ENCODE measurements at regions not wholly inside any gene's neighbourhood (a gene's known extent, or its start where the extent isn't known, plus 50 kb on each side); places are given as distances from the start of the nearest gene placed in this dataset.
"Not testable (repeated sequence)": the region's sequence is repeated elsewhere in the genome, so short reads cannot be mapped to it uniquely, and the experiment has no call there.

DNA sequence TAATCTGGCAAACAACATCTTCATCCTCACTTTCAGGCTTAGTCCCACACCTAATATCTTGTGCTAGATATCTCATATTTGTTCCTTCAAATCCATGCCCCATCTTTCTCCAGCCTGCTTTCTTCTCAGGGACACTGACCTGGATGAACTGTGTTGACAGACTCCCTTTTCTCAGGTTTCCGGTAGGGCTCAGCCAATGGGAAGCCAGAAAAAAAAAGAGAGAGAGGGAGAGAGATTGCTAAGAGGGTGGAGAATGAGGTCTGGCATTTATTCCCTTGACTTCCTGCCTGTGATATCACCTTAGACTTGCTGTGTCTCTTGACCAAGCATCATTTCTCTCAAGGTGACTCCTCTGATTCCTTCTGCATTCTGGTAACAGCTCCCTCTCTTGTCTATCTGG, 145.6 kb upstream of the ABI3BP start:
- no peak for DNase-seq (ENCODE audit: low read depth)

GRCh38 chr3:101134331-101134730, 141.1 kb upstream of the ABI3BP start:
- no peak for DNase-seq (ENCODE audit: low read depth)

GRCh38 chr3:101133652-101134051, 140.4 kb upstream of the ABI3BP start:
- no peak for DNase-seq (ENCODE audit: low read depth)

DNA sequence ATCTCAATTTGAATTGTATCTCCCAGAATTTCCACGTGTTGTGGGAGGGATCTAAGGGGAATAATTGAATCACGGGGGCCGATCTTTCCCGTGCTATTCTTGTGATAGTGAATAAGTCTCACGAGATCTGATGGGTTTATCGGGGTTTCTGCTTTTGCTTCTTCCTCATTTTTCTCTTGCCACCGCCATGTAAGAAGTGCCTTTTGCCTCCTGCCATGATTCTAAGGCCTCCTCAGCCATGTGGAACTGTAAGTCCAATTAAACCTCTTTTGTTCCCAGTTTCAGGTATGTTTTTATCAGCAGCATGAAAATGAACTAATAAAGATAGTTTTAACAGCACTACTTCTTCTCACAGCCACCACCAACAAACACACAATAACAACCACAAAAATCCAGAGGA, 140.0 kb upstream of the ABI3BP start:
- DNase-seq (ENCODE audit: low read depth) = not testable (repeated sequence)

DNA sequence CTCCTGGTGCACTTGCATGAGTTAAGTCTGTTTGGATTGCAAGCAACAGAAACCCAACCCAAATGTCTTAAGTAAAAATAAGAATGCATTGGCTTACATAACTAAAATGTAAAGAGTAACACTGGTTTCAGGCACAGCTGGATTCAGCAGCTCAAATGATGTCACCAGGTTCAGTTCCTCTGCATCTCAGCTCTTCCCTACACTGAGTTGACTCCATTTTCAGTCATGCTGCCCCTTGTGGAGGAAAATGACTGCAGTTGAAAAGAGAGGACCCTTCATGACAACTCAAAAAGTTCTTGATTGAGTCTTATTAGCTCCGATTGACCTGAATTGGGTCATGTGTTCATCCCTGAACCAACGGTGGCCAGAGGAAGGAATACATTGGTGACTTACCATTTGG, 138.5 kb upstream of the ABI3BP start:
- DNase-seq (ENCODE audit: low read depth) = no peak

GRCh38 chr3:101128786-101129185, 135.6 kb upstream of the ABI3BP start:
- DNase-seq (ENCODE audit: low read depth) = no peak

DNA sequence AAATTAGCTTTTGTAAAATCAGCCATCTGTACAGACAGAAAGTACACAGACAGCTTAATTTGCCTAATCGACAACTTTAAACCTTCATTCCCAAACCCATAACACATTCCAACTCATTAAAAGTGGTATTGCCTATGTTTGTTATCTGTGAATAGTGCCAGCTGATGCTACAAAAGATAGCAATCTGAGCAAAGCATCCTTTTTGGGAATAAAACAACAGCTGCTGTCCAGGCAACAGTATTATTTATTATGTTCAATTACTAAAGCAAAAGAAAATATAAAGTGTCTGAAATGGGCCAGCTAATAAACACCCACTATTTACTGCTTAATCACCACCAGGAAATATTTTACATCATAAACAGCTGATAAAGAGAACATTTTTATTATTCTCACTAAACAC, 134.8 kb upstream of the ABI3BP start:
- no peak for DNase-seq (ENCODE audit: low read depth)

GRCh38 chr3:101124125-101124524, 130.9 kb upstream of the ABI3BP start:
- DNase-seq (ENCODE audit: low read depth) = no peak

DNA sequence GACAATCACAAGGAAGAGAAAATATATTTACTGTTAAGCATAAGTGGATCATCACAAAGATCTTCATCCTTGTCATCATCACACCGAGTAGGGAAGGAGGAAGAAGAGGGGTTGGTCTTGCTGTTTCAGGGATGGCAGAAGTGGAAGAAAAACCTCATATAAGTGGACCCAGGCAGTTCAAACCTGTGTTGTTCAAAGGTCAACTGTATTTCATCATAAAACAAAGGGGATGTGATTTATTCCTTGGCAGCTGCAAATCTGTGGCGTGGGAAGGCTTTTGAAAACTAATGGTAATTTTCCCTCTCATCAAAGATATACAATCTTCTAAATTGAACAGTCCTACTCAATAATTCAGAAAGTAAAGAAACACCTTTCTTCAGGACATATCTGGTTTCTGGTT, 129.9 kb upstream of the ABI3BP start:
- no peak for DNase-seq (ENCODE audit: low read depth)

- DNase-seq (ENCODE audit: low read depth) = no peak
Measured at GRCh38 chr3:101122681-101123080, 129.5 kb upstream of the ABI3BP start.

DNA sequence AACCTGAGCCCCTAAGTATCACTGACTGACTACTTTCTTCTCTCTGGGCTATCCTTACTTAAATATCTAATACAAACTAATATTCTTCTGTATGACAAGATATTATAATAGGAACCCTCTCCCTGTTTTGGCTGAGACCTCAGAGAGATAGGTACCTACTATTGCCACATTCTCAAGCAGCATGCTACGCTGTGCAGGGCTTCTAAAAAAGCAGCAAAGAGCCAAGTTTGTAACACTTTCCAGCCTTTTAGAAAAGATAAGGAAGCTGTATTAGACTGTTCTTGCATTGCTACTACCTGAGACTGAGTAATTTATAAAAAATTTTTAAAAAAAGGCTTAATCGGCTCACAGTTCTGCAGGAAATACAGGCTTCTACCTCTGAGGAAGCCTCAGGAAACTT, 126.8 kb upstream of the ABI3BP start:
- no peak for DNase-seq (ENCODE audit: low read depth)

DNA sequence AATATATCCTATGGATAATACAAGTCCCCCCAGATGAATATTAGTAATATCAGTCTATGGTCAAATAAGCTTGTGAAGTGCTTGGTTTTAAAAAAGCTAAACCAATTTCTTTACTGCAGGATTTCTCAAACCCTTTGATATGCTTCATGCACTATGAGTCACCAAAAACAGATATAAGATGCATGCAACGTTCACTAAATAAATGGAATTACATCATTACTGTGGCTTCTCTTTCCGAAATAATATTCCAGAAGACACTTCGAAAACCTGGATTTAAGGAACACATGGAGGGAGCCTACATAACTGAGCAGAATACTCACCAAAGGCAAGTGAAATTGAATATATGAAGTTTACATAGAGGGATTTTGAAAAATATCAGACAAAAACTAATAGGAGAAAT, 126.3 kb upstream of the ABI3BP start:
- peak; percentile 57 for DNase-seq (ENCODE audit: low read depth)

GRCh38 chr3:101117980-101118379, 124.8 kb upstream of the ABI3BP start:
- DNase-seq (ENCODE audit: low read depth) = no peak

DNA sequence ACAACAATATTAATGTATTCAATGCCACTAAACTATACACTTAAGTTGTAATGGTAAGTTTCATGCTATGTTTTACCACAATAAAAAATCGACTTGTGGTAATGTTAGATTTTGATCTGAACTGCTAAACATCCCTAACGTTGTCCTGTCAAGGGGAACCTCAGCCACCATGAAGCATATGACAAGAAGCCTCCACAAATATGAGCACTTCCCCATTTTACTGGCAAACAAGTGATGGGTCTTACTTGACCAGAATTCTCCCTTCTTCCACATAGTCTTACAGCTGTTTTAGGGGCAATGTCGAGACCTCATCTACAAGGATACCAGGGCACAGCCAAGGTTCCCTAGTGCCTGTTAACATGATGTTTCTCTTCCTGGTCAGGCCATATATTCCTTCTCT, 124.2 kb upstream of the ABI3BP start:
- DNase-seq (ENCODE audit: low read depth) = no peak

GRCh38 chr3:101110295-101110694, 117.1 kb upstream of the ABI3BP start:
- not testable (repeated sequence) for DNase-seq (ENCODE audit: low read depth)

DNA sequence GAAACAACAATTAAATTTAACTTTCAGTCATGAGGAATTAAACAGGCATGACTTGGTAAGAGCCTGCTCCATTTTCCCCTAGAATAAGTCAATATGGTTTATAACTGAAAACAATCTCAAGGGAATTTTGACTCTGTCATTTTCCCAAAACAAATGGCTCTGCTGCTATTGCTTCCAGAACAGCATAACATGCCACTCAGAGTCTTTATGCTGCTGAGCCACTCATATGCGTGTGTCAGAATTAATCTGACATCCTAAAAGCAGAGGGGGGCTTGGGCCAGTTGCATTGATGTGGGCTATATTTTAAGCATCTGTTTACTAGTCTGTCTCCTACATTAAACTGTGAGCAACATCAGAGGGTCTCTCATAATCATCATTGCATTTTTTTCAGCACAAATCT, 111.1 kb upstream of the ABI3BP start:
- no peak for DNase-seq (ENCODE audit: low read depth)

DNA sequence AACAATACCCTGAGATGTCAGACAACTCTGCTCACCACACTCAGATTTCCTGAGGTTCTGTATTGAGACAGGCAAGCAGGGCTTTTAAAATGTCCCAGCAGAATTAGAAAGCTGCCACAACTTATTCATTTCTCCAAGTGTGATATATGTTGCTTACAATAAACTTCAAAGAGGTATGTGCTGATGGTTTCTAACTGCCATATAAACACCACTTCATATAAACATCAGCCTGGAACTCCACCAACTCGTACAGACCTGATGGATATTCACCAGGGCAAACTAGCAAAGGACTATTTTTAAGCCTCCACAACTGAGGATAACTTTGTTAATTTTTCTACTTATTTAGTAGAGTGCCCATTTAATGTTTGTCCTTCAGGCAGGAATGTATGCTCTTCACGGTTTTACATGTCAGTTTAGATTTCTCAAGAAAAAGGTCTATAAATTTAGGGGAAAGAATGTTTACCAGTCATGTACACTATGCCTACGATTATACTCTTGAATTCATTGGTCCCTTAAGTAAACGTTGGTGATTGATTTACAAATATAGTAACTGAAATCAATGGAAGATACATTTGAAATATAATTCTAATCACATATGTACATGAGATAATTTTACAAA, 109.6 kb upstream of the ABI3BP start:
- no peak for DNase-seq (ENCODE audit: low read depth)

DNA sequence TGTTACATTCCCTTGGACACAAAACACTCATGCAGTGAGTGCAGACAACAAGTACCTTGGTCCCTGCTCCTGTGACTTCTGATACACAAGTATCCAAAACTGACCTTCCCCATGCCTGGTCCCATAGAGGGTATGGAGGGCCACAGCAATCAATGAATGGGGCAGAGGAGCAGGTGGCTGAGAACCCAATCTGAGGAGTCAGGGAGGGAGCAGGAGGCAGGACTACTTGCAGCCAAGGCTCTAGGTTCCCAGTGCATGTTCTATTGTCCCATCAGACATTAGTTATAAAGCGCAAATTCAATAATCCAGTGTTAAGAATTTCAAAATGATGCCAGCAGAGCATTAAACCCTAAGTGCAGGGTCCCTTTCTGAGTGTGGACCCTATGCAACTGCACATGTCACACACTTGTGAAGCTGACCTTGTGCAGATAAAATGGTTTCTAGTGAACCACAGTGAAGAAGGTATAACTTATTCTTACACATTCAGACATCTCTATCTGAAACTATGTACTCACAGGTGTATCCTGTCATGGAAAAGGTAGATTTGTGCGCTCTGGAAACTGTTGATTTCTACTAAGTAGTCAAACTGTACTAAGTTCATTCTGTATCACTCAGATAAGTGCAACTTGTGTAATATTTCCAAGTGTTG, 107.3 kb upstream of the ABI3BP start:
- no peak for DNase-seq (ENCODE audit: low read depth)

DNA sequence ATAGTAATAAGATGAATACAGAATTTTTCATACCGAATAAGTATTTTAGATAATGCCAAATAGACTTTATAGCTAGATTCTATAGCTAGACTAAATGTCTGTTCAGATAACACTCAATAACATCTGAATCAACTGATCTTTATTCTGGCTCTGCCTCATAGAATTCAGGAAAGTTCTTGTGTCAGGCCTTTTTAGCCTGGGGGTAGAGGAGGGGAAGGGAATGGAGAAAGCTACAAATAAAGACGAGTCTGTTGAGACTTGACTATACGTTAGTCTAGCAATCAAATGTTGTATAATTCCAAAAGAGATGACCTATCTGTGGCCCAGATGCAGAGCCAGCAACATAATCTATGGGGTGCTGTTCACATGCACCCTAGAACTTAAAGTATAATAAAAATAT, 106.6 kb upstream of the ABI3BP start:
- no peak for DNase-seq (ENCODE audit: low read depth)

DNA sequence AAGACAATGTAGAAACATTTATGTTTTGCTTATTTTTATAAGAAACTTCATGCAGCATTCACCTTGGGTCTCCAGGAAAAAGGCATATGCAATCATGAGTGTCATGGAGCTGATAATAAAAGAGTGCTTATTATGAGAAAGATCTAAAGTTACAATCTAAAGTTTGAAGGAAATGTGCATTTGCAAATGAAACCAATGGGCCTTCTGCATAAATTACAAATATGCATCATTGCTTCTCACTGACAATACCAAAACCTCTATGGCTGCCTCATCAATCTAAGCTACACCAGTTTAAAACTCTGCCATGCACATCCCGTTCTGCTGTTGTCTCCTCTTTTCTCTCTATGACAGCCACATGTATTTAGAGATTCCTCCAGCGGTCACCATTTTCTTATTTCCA, 103.2 kb upstream of the ABI3BP start:
- DNase-seq (ENCODE audit: low read depth) = no peak

DNA sequence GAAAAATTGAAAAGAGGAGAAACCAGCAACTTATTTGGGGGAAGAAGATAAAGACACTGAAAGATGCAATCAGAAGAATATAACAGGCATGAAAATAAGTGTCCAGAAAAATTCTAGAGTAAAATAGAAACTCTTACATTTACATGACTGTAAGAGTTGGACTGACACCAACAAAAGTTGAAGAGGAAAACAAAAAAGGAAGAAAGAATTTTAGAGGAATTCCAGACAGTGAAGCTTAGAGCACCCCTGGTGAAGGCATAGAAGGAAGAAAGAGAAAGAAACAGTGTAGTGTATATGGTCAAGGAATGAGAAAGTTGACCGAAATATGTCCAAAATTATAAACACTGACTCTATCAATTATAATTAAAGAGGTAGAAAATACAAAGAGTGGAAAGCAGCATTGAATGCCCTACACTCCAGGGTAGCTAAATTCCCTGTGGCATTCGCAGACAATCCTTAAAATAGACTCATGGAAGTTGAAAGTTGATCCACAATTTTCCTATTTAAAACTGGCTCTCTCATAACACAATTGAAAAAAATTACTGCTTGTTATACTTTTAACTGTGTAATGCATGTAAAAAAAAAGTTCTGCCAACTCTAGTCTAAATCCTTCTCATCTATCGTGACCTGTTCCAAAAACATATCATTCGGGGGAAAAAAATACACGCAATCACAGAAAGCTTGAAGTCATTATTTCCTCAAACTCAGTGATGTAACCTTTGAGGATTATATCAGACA, 102.6 kb upstream of the ABI3BP start:
- DNase-seq (ENCODE audit: low read depth) = no peak

DNA sequence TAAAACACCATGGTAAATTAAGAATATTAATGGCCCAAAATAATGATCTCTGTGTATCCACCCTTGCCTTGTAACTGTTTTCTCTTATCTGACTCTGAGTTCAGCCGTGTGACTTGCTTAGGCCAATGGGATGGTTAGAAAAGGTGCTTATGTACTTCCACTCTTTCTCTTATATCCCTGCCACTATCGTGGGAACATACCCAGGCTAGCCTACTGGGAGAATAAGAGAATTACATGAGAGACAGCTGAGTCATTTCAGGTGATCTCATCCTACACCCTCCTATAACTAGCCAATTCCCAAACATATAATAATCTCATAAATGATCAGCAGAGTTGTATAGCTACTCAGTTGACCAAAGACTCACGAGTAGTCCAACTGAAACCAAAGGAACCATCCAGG, 98.3 kb upstream of the ABI3BP start:
- no peak for DNase-seq (ENCODE audit: low read depth)

DNA sequence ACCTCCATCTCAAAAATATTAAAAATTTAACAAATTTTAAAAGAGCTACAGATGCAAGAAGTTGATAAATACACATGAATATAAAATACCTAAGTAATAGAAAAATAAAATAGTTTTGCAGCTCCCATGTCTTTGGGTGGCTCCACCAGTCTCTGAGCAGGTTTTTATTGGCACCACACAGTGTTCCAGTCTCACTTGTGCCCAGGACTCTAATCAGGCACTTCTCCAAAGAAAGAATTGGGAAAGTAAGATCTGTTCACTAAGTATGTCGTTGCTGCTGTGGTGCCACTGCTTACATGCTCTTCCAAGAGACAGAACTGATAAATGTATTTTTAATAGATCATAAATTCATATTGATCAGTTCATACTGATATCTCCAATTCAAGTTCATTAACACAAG, 92.5 kb upstream of the ABI3BP start:
- DNase-seq (ENCODE audit: low read depth) = no peak

DNA sequence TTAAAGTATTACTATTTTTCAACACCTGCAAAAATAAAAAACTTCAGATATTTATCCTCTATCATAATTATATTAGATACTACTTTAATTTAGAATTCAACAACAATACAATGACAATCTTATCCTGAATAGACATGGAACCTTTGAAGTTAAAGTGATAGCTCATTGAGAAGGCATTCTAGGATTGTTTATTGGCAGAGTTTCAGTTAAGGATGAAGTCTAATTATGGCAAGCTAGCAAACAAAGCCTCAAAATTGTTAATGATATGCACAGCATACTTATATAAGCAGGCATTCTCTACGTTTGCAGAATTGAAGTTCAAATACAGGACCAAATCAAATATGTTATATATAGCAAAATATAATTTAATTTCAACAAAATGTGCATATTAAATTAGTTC, 91.2 kb upstream of the ABI3BP start:
- DNase-seq (ENCODE audit: low read depth) = no peak

Data from non-pigmented ciliary epithelial cell (primary cell).